K562 (cell line): ENCODE measurements at regions not wholly inside any gene's neighbourhood (a gene's known extent, or its start where the extent isn't known, plus 50 kb on each side); places are given as distances from the start of the nearest gene placed in this dataset.

Experiments
- ATAC-seq: fragments of 200-7000 bp; cut with Tn5 transposase; 3 replicates; pipeline ENCODE4 v1.9.1; 2020; ENCODE audit warnings: moderate library complexity
- BruUV-seq: library from RNA; stranded (reverse); fragments of 400-500 nt; replicated peaks from 2 replicates; lab custom pipeline; 2021; lab: Mats Ljungman, UMichigan
- CTCF ChIA-PET: fragments of 300-600 bp; formaldehyde crosslinking; extraction: SDS; loops from one replicate; lab custom pipeline; 2021; ENCODE audit warnings: low intra/inter-chr PET ratio; lab: Yijun Ruan, JAX
- POLR2A ChIA-PET: fragments of 300-600, 350-650 bp; sonication (Branson Sonifier 250); formaldehyde crosslinking; extraction: SDS; loops from one replicate; lab custom pipeline; 2021; ENCODE audit warnings: antibody characterized with exemption, inconsistent platforms; lab: Yijun Ruan, JAX
- DNase-seq, 4 experiments: peaks; one replicate each; pipeline versions ENCODE4 v3.0.0 to v3.0.0-alpha.2; 2011 to 2018; ENCODE audit warnings: low spot score in 3 of 4, mixed read lengths in 3 of 4; ENCODE audit errors: extremely low read depth in 1 of 4
- FAIRE-seq: peaks from 2 replicates; lab custom pipeline; 2011; peaks lifted over from hg19 to GRCh38; lab: Jason Lieb, UNC
- H2AFZ ChIP-seq: 2 replicates; pipeline ENCODE4 v1.6.0; 2011; ENCODE audit warnings: low read depth, low read length, control low read depth, inconsistent platforms
- H3K27ac ChIP-seq: fragments of 200-600 bp; 3 replicates; pipeline ENCODE4 v1.8.0; 2011; ENCODE audit warnings: low read depth, mild to moderate bottlenecking, control low read depth, inconsistent platforms, low read length, moderate library complexity, mixed read lengths; ENCODE audit errors: extremely low read depth
- H3K27me3 ChIP-seq, 2 experiments: fragments of 300-600 bp in 1 of 2; 2 replicates in 1 of 2; 3 replicates in 1 of 2; pipeline versions ENCODE4 v1.6.0 to v1.8.0; 2011; ENCODE audit warnings: inconsistent platforms in 2 of 2, low read length in 2 of 2, mild to moderate bottlenecking in 1 of 2, mixed read lengths in 1 of 2, moderate library complexity in 1 of 2; ENCODE audit not compliant: control insufficient read depth in 2 of 2, insufficient read depth in 2 of 2
- H3K36me3 ChIP-seq: fragments of 300-600 bp; 3 replicates; pipeline ENCODE4 v1.8.0; 2011; ENCODE audit warnings: mild to moderate bottlenecking, low read length, inconsistent platforms; ENCODE audit not compliant: control insufficient read depth, insufficient read depth
- H3K4me1 ChIP-seq, 2 experiments: fragments of 200-600 bp in 1 of 2; replicated peaks in 1 of 2; 2 replicates in 1 of 2; 3 replicates in 1 of 2; pipeline versions ENCODE4 v1.5.1 to v1.8.0; 2011; ENCODE audit warnings: inconsistent platforms in 2 of 2, low read length in 2 of 2, mild to moderate bottlenecking in 1 of 2, mixed read lengths in 1 of 2, moderate library complexity in 1 of 2; ENCODE audit not compliant: control insufficient read depth in 2 of 2, insufficient read depth in 2 of 2
- H3K4me2 ChIP-seq: 2 replicates; pipeline ENCODE4 v1.6.1; 2011; ENCODE audit warnings: low read length, control low read depth, inconsistent platforms, mixed read lengths; ENCODE audit not compliant: insufficient read depth
- H3K4me3 ChIP-seq: fragments of 200-600 bp; sonication (generic), shearing (Covaris generic); 2 replicates; pipeline ENCODE4 v1.5.1; 2016; ENCODE audit warnings: control low read depth, inconsistent platforms
- H3K79me2 ChIP-seq: fragments of 200-600 bp; 3 replicates; pipeline ENCODE4 v1.8.0; 2011; ENCODE audit warnings: low read length, inconsistent platforms; ENCODE audit not compliant: control insufficient read depth, insufficient read depth
- H3K9ac ChIP-seq, 2 experiments: 2 replicates each; pipeline versions ENCODE4 v1.6.0 to v1.6.1; 2011; ENCODE audit warnings: low read depth in 2 of 2, low read length in 2 of 2, control low read depth in 1 of 2, inconsistent platforms in 1 of 2, mild to moderate bottlenecking in 1 of 2, mixed read lengths in 1 of 2; ENCODE audit not compliant: insufficient read depth in 1 of 2
- H3K9me1 ChIP-seq: one replicate; pipeline ENCODE4 v1.6.0; 2011; ENCODE audit warnings: inconsistent platforms, mild to moderate bottlenecking, low read length, moderate library complexity; ENCODE audit not compliant: control insufficient read depth, insufficient read depth
- H3K9me3 ChIP-seq: replicated peaks from 2 replicates; pipeline ENCODE4 v1.5.1; 2011; ENCODE audit warnings: low read depth, low read length, inconsistent platforms; ENCODE audit not compliant: control insufficient read depth, insufficient read depth
- H4K20me1 ChIP-seq: replicated peaks from 2 replicates; pipeline ENCODE4 v1.6.1; 2011; ENCODE audit warnings: low read length, inconsistent platforms, mixed read lengths; ENCODE audit not compliant: control insufficient read depth, insufficient read depth
- COPS2 ChIP-seq: fragments of 450-650 bp; conservative IDR thresholded peaks from 2 replicates; pipeline ENCODE4 v1.6.1; 2016; ENCODE audit warnings: mild to moderate bottlenecking, moderate library complexity
- ELF1 ChIP-seq: fragments of 200-800 bp; sonication (Bioruptor generic); IDR thresholded peaks from 2 replicates; pipeline ENCODE4 v1.6.1; 2016; ENCODE audit warnings: missing genetic modification characterization, missing compliant biosample characterization
- GTF2B ChIP-seq: IDR thresholded peaks from 2 replicates; pipeline ENCODE4 v1.6.1; 2011; ENCODE audit not compliant: insufficient read length; ENCODE audit errors: extremely low read depth
- MYC ChIP-seq, 2 experiments: fragments of 250-450 bp in 1 of 2; sonication (Bioruptor Pico) in 1 of 2; IDR thresholded peaks; 2 replicates each; pipeline versions ENCODE4 v1.5.1 to v1.6.1; 2012 to 2021; ENCODE audit warnings: low read depth in 2 of 2, borderline replicate concordance in 1 of 2, improper control_type of control experiment in 1 of 2, low read length in 1 of 2, mild to moderate bottlenecking in 1 of 2, moderate library complexity in 1 of 2
- PHF8 ChIP-seq: fragments of 200-600 bp; sonication (generic); IDR thresholded peaks from 2 replicates; pipeline ENCODE4 v1.6.1; 2012; ENCODE audit warnings: mixed run types, mild to moderate bottlenecking, inconsistent platforms, low read length, moderate library complexity, borderline replicate concordance
- RAD21 ChIP-seq, 2 experiments: fragments of 250-450 bp in 1 of 2; fragments of 450-650 bp in 1 of 2; sonication (Bioruptor Pico) in 1 of 2; formaldehyde crosslinking in 1 of 2; IDR thresholded peaks in 1 of 2; conservative IDR thresholded peaks in 1 of 2; 2 replicates each; pipeline versions ENCODE4 v1.4.0 to v1.8.0; 2020 to 2022; ENCODE audit warnings: mild to moderate bottlenecking in 2 of 2, moderate library complexity in 1 of 2
- SPI1 ChIP-seq: IDR thresholded peaks from 2 replicates; pipeline ENCODE4 v1.6.1; 2011; ENCODE audit warnings: low read depth, low read length, control low read depth, borderline replicate concordance
- ZNF253 ChIP-seq: fragments of 250-450 bp; sonication (Bioruptor Pico); conservative IDR thresholded peaks from 2 replicates; pipeline ENCODE4 v1.6.1; 2021; ENCODE audit warnings: mild to moderate bottlenecking
- WGBS: fragments of 100-300 bp; shearing (Covaris generic); methylation state at CpG from one replicate; pipeline ENCODE4 v1.1.6; 2016; ENCODE audit warnings: low coverage, mixed read lengths; ENCODE audit not compliant: insufficient coverage; ENCODE audit errors: missing lambda C conversion rate; 5-methylcytosine and 5-hydroxymethylcytosine counted together
- in situ Hi-C: fragments of 300-500 bp; cut with MboI; formaldehyde crosslinking; loops from 4 replicates; pipeline ENCODE4 v1.15.0; 2018; ENCODE audit warnings: inconsistent platforms, mixed read lengths
- intact Hi-C: fragments of 100-400 bp; cut with micrococcal nuclease; formaldehyde crosslinking; loops from 2 replicates; pipeline ENCODE4 v1.14.2; 2022
- TF ChIP-seq, protein P1 (sequence below): IDR thresholded peaks from 2 replicates; pipeline ENCODE4 v1.6.1; 2011; ENCODE audit warnings: borderline replicate concordance, low read depth, mild to moderate bottlenecking, moderate library complexity, low read length; ENCODE audit not compliant: insufficient read depth, poor library complexity, severe bottlenecking
- TF ChIP-seq, protein P2 (sequence below), 3 experiments: IDR thresholded peaks in 2 of 3; conservative IDR thresholded peaks in 1 of 3; 2 replicates each; pipeline ENCODE4 v1.5.1; 2011 to 2012; ENCODE audit warnings: low read length in 3 of 3, mild to moderate bottlenecking in 3 of 3, control low read depth in 2 of 3, improper control_type of control experiment in 1 of 3, inconsistent platforms in 1 of 3, low read depth in 1 of 3, mixed read lengths in 1 of 3, moderate library complexity in 1 of 3; ENCODE audit not compliant: insufficient read depth in 2 of 3

DNA sequence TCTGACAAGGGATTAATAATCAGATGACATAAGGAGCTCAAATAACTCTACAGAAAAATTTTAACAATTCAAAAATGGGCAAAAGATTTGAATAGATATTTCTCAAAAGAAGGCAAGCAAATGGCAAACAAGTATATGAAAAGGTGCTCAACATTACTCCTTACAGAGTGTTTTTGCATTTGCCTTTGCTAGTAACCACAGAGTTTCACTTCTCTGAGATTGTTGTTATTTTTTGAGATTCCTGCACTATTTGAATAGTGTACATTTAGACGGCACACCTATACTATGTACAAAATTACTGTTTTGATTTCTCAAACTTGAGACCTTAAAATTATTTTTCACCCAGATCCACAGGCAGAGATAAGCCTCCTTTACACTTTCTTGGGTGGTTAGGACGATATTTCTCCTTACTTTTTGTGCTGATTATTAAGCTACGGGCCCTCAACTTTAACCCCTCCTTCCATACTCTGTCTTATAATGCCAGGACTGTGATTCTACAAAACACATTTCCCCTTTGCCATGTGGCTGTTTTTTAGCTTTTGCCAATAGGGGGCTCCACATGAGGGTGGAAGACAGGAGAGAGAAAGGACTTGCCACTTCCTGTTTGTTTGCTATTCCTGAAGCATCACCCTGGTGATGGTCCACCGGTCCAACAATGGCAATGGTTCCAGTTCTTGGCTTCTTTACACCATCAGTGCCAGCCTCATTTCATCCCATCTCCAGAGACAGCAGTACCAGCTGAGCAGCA is 65.0 kb upstream of the DAP start:
- peak; percentile 82 for ATAC-seq
- peak; percentile 70 for FAIRE-seq
- H3K27me3 ChIP-seq = 0 out of 5 replicates have a peak, but pooled peaks cover 0 to 2% of the 10 kb centered on the region in 2 experiments
- H3K4me1 ChIP-seq = no peaks in the 10 kb centered on the region
- H4K20me1 ChIP-seq = no peaks in the 10 kb centered on the region
- CTCF ChIA-PET = no interaction called here
- no peaks in the 10 kb centered on the region for H3K9me1 ChIP-seq
- H2AFZ ChIP-seq = peak overlapping the region; percentile 15; the same call in 1 of the 2 replicates
- intact Hi-C loops = no loop called here
- WGBS = 9% methylated on average over 4 of the region's 4 CpGs
- in situ Hi-C loops = no loop called here
- H3K4me3 ChIP-seq = no peak overlapping the region
- TF ChIP-seq, protein P1, sequence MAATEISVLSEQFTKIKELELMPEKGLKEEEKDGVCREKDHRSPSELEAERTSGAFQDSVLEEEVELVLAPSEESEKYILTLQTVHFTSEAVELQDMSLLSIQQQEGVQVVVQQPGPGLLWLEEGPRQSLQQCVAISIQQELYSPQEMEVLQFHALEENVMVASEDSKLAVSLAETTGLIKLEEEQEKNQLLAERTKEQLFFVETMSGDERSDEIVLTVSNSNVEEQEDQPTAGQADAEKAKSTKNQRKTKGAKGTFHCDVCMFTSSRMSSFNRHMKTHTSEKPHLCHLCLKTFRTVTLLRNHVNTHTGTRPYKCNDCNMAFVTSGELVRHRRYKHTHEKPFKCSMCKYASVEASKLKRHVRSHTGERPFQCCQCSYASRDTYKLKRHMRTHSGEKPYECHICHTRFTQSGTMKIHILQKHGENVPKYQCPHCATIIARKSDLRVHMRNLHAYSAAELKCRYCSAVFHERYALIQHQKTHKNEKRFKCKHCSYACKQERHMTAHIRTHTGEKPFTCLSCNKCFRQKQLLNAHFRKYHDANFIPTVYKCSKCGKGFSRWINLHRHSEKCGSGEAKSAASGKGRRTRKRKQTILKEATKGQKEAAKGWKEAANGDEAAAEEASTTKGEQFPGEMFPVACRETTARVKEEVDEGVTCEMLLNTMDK = peak; percentile 89
- peak; percentile 43; the same call in 1 of the 2 replicates for TF ChIP-seq MYC (IDR thresholded peaks at IDR 0.05; ENCODE audit: low read depth, low read length)
- TF ChIP-seq MYC (CRISPR knock-in tag; IDR thresholded peaks at IDR 0.05; ENCODE audit: borderline replicate concordance, low read depth) = no peak
- peak in 1 of 2 experiments; percentile 32; a peak in 1 of 4 replicates for TF ChIP-seq RAD21 (CRISPR knock-in tag; conservative IDR thresholded peaks at IDR 0.05 in 1 of 2, IDR thresholded peaks at IDR 0.05 in 1 of 2)
- no peak for TF ChIP-seq ZNF253
- TF ChIP-seq PHF8 = no peak
- TF ChIP-seq ELF1 = peak; percentile 48; the same call in 1 of the 2 replicates
- no peak for TF ChIP-seq COPS2
- TF ChIP-seq, protein P2, sequence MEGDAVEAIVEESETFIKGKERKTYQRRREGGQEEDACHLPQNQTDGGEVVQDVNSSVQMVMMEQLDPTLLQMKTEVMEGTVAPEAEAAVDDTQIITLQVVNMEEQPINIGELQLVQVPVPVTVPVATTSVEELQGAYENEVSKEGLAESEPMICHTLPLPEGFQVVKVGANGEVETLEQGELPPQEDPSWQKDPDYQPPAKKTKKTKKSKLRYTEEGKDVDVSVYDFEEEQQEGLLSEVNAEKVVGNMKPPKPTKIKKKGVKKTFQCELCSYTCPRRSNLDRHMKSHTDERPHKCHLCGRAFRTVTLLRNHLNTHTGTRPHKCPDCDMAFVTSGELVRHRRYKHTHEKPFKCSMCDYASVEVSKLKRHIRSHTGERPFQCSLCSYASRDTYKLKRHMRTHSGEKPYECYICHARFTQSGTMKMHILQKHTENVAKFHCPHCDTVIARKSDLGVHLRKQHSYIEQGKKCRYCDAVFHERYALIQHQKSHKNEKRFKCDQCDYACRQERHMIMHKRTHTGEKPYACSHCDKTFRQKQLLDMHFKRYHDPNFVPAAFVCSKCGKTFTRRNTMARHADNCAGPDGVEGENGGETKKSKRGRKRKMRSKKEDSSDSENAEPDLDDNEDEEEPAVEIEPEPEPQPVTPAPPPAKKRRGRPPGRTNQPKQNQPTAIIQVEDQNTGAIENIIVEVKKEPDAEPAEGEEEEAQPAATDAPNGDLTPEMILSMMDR (IDR thresholded peaks at IDR 0.05 in 2 of 3, conservative IDR thresholded peaks at IDR 0.05 in 1 of 3; ENCODE audit: insufficient read depth in 2 of 3, low read depth in 1 of 3, low read length in 3 of 3) = peak; percentile 43 to 55 (median 48)
- TF ChIP-seq SPI1 = peak; percentile 84
- no peak for TF ChIP-seq GTF2B
- no peak overlapping the region for H3K4me2 ChIP-seq
- DNase-seq = peak in 2 of 4 experiments; percentile 43
- no peaks in the 10 kb centered on the region for H3K79me2 ChIP-seq
- BruUV-seq = no TSS peak
- no peaks in the 10 kb centered on the region for H3K36me3 ChIP-seq
- no peaks in the 10 kb centered on the region for H3K9me3 ChIP-seq
- no peak overlapping the region for H3K9ac ChIP-seq
- H3K27ac ChIP-seq = no peak overlapping the region
- POLR2A ChIA-PET = interaction anchor here (0.9 to 2.3 kb wide), 3 partner anchors 8 to 34 kb away, joined by 3 to 7 read pairs (median 5); no protein-coding TSS in a partner anchor
